HG02981 (cell line): ENCODE measurements at regions not wholly inside any gene's neighbourhood (a gene's known extent, or its start where the extent isn't known, plus 50 kb on each side); places are given as distances from the start of the nearest gene placed in this dataset.
"Not testable (repeated sequence)": the region's sequence is repeated elsewhere in the genome, so short reads cannot be mapped to it uniquely, and the experiment has no call there.

Experiments used
- ATAC-seq: cut with Tn5 transposase; IDR thresholded peaks from one replicate; pipeline ENCODE4 v1.9.1; 2021; ENCODE audit warnings: mild to moderate bottlenecking, moderate library complexity; ENCODE audit not compliant: unreplicated experiment

- ATAC-seq, result no peak
These were observed 78.4 kb upstream of the FANCL start for GRCh38 chr2:58319481-58319880.

GRCh38 chr2:58318949-58319348, 77.8 kb upstream of the FANCL start:
- not testable (repeated sequence) for ATAC-seq

- ATAC-seq, result no peak
These were observed 72.8 kb upstream of the FANCL start for GRCh38 chr2:58313926-58314325.

- no peak for ATAC-seq
These were observed 67.3 kb upstream of the FANCL start for GRCh38 chr2:58308435-58308834.

- no peak for ATAC-seq
These were observed 63.7 kb upstream of the FANCL start for GRCh38 chr2:58304843-58305242.

- no peak for ATAC-seq
These were observed 58.0 kb upstream of the FANCL start for GRCh38 chr2:58299123-58299522.

GRCh38 chr2:58293056-58293455, 51.9 kb upstream of the FANCL start:
- ATAC-seq, result no peak

- no peak for ATAC-seq
These were observed 50.8 kb upstream of the FANCL start for GRCh38 chr2:58291726-58292438.
